H1 (cell line): ENCODE measurements at regions not wholly inside any gene's neighbourhood (a gene's known extent, or its start where the extent isn't known, plus 50 kb on each side); places are given as distances from the start of the nearest gene placed in this dataset.

Experiments
- CTCF ChIA-PET: fragments of 300-600 bp; sonication (Branson Sonifier 250); formaldehyde crosslinking; loops from one replicate; lab custom pipeline; 2021; ENCODE audit not compliant: partially characterized antibody; lab: Charles Lee
- POLR2A ChIA-PET: fragments of 300-600 bp; sonication (Branson Sonifier 250); formaldehyde crosslinking; loops from one replicate; lab custom pipeline; 2021; ENCODE audit warnings: inconsistent platforms; ENCODE audit not compliant: partially characterized antibody; lab: Charles Lee
- DNase-seq, 2 experiments: peaks; one replicate each; pipeline versions ENCODE4 v3.0.0 to v3.0.0-alpha.2; 2010 to 2022; ENCODE audit warnings: low spot score in 2 of 2, low read depth in 1 of 2, mixed read lengths in 1 of 2
- FAIRE-seq: peaks from 2 replicates; lab custom pipeline; 2011; peaks lifted over from hg19 to GRCh38; lab: Jason Lieb, UNC
- H2AFZ ChIP-seq: 2 replicates; pipeline ENCODE4 v1.8.1; 2012; ENCODE audit warnings: low read length, inconsistent platforms
- H2AK5ac ChIP-seq: 2 replicates; pipeline ENCODE4 v1.6.1; 2013; ENCODE audit warnings: low read depth, low read length
- H2BK120ac ChIP-seq: replicated peaks from 2 replicates; pipeline ENCODE3; 2013; ENCODE audit warnings: low read depth, low read length, inconsistent platforms
- H2BK12ac ChIP-seq: 2 replicates; pipeline ENCODE4 v1.6.1; 2013; ENCODE audit warnings: low read depth, low read length
- H2BK15ac ChIP-seq: 2 replicates; pipeline ENCODE4 v1.6.1; 2013; ENCODE audit warnings: low read length
- H2BK20ac ChIP-seq: 2 replicates; pipeline ENCODE4 v1.6.1; 2013; ENCODE audit warnings: low read length
- H2BK5ac ChIP-seq: 2 replicates; pipeline ENCODE4 v1.6.1; 2013; ENCODE audit warnings: low read depth, low read length
- H3K14ac ChIP-seq: 2 replicates; pipeline ENCODE4 v1.6.1; 2013; ENCODE audit warnings: inconsistent platforms; ENCODE audit not compliant: insufficient read length
- H3K18ac ChIP-seq: 2 replicates; pipeline ENCODE4 v1.6.1; 2013; ENCODE audit warnings: low read length; ENCODE audit errors: extremely low read depth
- H3K23ac ChIP-seq: 2 replicates; pipeline ENCODE4 v1.6.1; 2013; ENCODE audit warnings: inconsistent platforms; ENCODE audit not compliant: insufficient read length
- H3K23me2 ChIP-seq: 2 replicates; pipeline ENCODE4 v1.6.1; 2013; ENCODE audit warnings: low read depth, low read length
- H3K27ac ChIP-seq: 2 replicates; pipeline ENCODE4 v1.6.1; 2011; ENCODE audit warnings: low read depth, low read length, inconsistent platforms
- H3K27me3 ChIP-seq, 4 experiments: replicated peaks in 1 of 4; 1 replicate in 1 of 4; 2 replicates in 3 of 4; pipeline versions ENCODE4 v1.6.1 to v1.8.1; 2011 to 2013; ENCODE audit warnings: low read length in 3 of 4, mild to moderate bottlenecking in 3 of 4, inconsistent platforms in 2 of 4, mixed read lengths in 2 of 4, moderate library complexity in 1 of 4; ENCODE audit not compliant: control insufficient read depth in 3 of 4, insufficient read depth in 3 of 4; ENCODE audit errors: extremely low read depth in 1 of 4
- H3K36me3 ChIP-seq, 4 experiments: 2 replicates each; pipeline versions ENCODE4 v1.6.1 to v1.8.1; 2011 to 2013; ENCODE audit warnings: mild to moderate bottlenecking in 4 of 4, low read length in 3 of 4, moderate library complexity in 2 of 4, control low read depth in 1 of 4, inconsistent platforms in 1 of 4; ENCODE audit not compliant: insufficient read depth in 4 of 4, control insufficient read depth in 2 of 4
- H3K4ac ChIP-seq: replicated peaks from 2 replicates; pipeline ENCODE3; 2013; ENCODE audit warnings: low read length, low read depth, mixed read lengths, inconsistent platforms; ENCODE audit not compliant: insufficient read length
- H3K4me1 ChIP-seq, 4 experiments: replicated peaks in 1 of 4; 1 replicate in 1 of 4; 2 replicates in 3 of 4; pipeline versions ENCODE4 v1.6.1 to v1.8.1; 2011 to 2013; ENCODE audit warnings: low read length in 3 of 4, inconsistent platforms in 2 of 4, mixed read lengths in 1 of 4; ENCODE audit not compliant: insufficient read depth in 4 of 4, control insufficient read depth in 3 of 4
- H3K4me2 ChIP-seq, 2 experiments: 2 replicates each; pipeline versions ENCODE4 v1.6.1 to v1.8.1; 2011 to 2013; ENCODE audit warnings: low read depth in 2 of 2, low read length in 2 of 2, control low read depth in 1 of 2, inconsistent platforms in 1 of 2, mild to moderate bottlenecking in 1 of 2; ENCODE audit not compliant: insufficient read depth in 1 of 2
- H3K4me3 ChIP-seq, 4 experiments: fragments of 200-600, 300-600 bp in 1 of 4; sonication (generic), shearing (Covaris generic), sonication (Bioruptor Twin) in 1 of 4; 2 replicates each; pipeline versions ENCODE4 v1.5.1 to v1.8.1; 2011 to 2016; ENCODE audit warnings: low read length in 4 of 4, low read depth in 3 of 4, control low read depth in 2 of 4, inconsistent platforms in 2 of 4, mild to moderate bottlenecking in 2 of 4, mixed read lengths in 1 of 4, moderate library complexity in 1 of 4; ENCODE audit not compliant: insufficient read depth in 2 of 4; ENCODE audit errors: extremely low read depth in 1 of 4
- H3K56ac ChIP-seq: replicated peaks from 2 replicates; pipeline ENCODE3; 2013; ENCODE audit warnings: low read depth, mild to moderate bottlenecking, mixed read lengths, low read length, inconsistent platforms; ENCODE audit not compliant: insufficient read length
- H3K79me1 ChIP-seq: 2 replicates; pipeline ENCODE4 v1.6.1; 2013; ENCODE audit warnings: low read depth, low read length, control low read depth
- H3K79me2 ChIP-seq, 2 experiments: 2 replicates each; pipeline versions ENCODE4 v1.6.1 to v1.8.1; 2012 to 2013; ENCODE audit warnings: low read length in 2 of 2, mild to moderate bottlenecking in 2 of 2, inconsistent platforms in 1 of 2; ENCODE audit not compliant: insufficient read depth in 2 of 2, control insufficient read depth in 1 of 2
- H3K9ac ChIP-seq, 4 experiments: replicated peaks in 1 of 4; 1 replicate in 1 of 4; 2 replicates in 3 of 4; pipeline versions ENCODE4 v1.6.1 to v1.8.1; 2011 to 2013; ENCODE audit warnings: low read depth in 3 of 4, low read length in 3 of 4, control low read depth in 2 of 4, mild to moderate bottlenecking in 2 of 4, moderate library complexity in 2 of 4, inconsistent platforms in 1 of 4; ENCODE audit errors: extremely low read depth in 1 of 4
- H3K9me3 ChIP-seq, 2 experiments: 2 replicates each; pipeline versions ENCODE4 v1.6.1 to v1.8.1; 2012 to 2013; ENCODE audit warnings: mild to moderate bottlenecking in 2 of 2, moderate library complexity in 2 of 2, control low read depth in 1 of 2, inconsistent platforms in 1 of 2, low read depth in 1 of 2, low read length in 1 of 2, mixed read lengths in 1 of 2; ENCODE audit not compliant: insufficient read depth in 2 of 2
- H4K20me1 ChIP-seq, 2 experiments: replicated peaks in 1 of 2; 2 replicates each; pipeline versions ENCODE3 to v1.8.1; 2011 to 2013; ENCODE audit warnings: inconsistent platforms in 2 of 2, low read length in 2 of 2, mild to moderate bottlenecking in 1 of 2; ENCODE audit not compliant: insufficient read depth in 2 of 2, control insufficient read depth in 1 of 2
- H4K5ac ChIP-seq: 2 replicates; pipeline ENCODE4 v1.6.1; 2013; ENCODE audit warnings: low read length, low read depth, mixed read lengths, inconsistent platforms; ENCODE audit not compliant: insufficient read length
- H4K8ac ChIP-seq: 2 replicates; pipeline ENCODE4 v1.8.0; 2013; ENCODE audit warnings: mild to moderate bottlenecking, moderate library complexity, low read length, inconsistent platforms; ENCODE audit not compliant: insufficient read depth; ENCODE audit errors: extremely low read depth
- H4K91ac ChIP-seq: replicated peaks from 2 replicates; pipeline ENCODE3; 2013; ENCODE audit warnings: low read length, mixed read lengths, inconsistent platforms; ENCODE audit not compliant: insufficient read length
- ATF3 ChIP-seq: IDR thresholded peaks from 2 replicates; pipeline ENCODE4 v1.6.1; 2011; ENCODE audit warnings: low read depth, mild to moderate bottlenecking, low read length; ENCODE audit not compliant: insufficient read depth
- CBX5 ChIP-seq: fragments of 300-800, 300-1000 bp; sonication (generic); IDR thresholded peaks from 2 replicates; pipeline ENCODE4 v1.7.1; 2016; ENCODE audit warnings: antibody characterized with exemption, low read length, low read depth
- CBX8 ChIP-seq: fragments of 300-800, 300-1000 bp; sonication (generic); IDR thresholded peaks from 2 replicates; pipeline ENCODE4 v1.7.1; 2016; ENCODE audit warnings: low read depth, low read length, borderline replicate concordance
- CEBPB ChIP-seq: IDR thresholded peaks from 2 replicates; pipeline ENCODE4 v1.6.1; 2012; ENCODE audit warnings: low read depth, low read length
- EP300 ChIP-seq, 2 experiments: IDR thresholded peaks; 1 replicate in 1 of 2; 2 replicates in 1 of 2; pipeline ENCODE4 v1.6.1; 2011 to 2012; ENCODE audit warnings: low read depth in 2 of 2, low read length in 2 of 2, mild to moderate bottlenecking in 2 of 2, borderline replicate concordance in 1 of 2, inconsistent platforms in 1 of 2, moderate library complexity in 1 of 2
- JUND ChIP-seq: IDR thresholded peaks from 2 replicates; pipeline ENCODE4 v1.6.1; 2011; ENCODE audit warnings: mild to moderate bottlenecking, improper control_type of control experiment, low read length
- KDM1A ChIP-seq: fragments of 200-600, 300-600 bp; sonication (generic); IDR thresholded peaks from 2 replicates; pipeline ENCODE4 v1.7.1; 2016; ENCODE audit warnings: mild to moderate bottlenecking, low read length, borderline replicate concordance
- RFX5 ChIP-seq: IDR thresholded peaks from 2 replicates; pipeline ENCODE4 v1.6.1; 2011; ENCODE audit warnings: low read depth, low read length, improper control_type of control experiment, borderline replicate concordance
- SP2 ChIP-seq: IDR thresholded peaks from 2 replicates; pipeline ENCODE4 v1.6.1; 2012; ENCODE audit warnings: mild to moderate bottlenecking, low read length, inconsistent platforms
- TEAD4 ChIP-seq: IDR thresholded peaks from 2 replicates; pipeline ENCODE4 v1.6.1; 2012; ENCODE audit warnings: low read depth, low read length, inconsistent platforms, mixed read lengths
- YY1 ChIP-seq: IDR thresholded peaks from 2 replicates; pipeline ENCODE4 v1.6.1; 2011; ENCODE audit warnings: low read depth, mild to moderate bottlenecking, low read length
- WGBS, 2 experiments: shearing (Covaris generic) in 1 of 2; methylation state at CpG; one replicate each; pipeline versions ENCODE4 v1.1.6 to v1.1.7; 2013 to 2015; ENCODE audit warnings: low lambda C conversion rate in 2 of 2, mixed read lengths in 2 of 2, inconsistent platforms in 1 of 2, low coverage in 1 of 2, missing lambda C conversion rate in 1 of 2; ENCODE audit not compliant: insufficient replicate concordance in 2 of 2, insufficient coverage in 1 of 2, insufficient read length in 1 of 2; ENCODE audit errors: extremely low coverage in 1 of 2, missing lambda C conversion rate in 1 of 2; 5-methylcytosine and 5-hydroxymethylcytosine counted together
- TF ChIP-seq, protein P1 (sequence below): IDR thresholded peaks from 2 replicates; pipeline ENCODE4 v1.6.1; 2012; ENCODE audit warnings: inconsistent platforms

- H3K27ac ChIP-seq = no peak overlapping the region
- no peak overlapping the region for H3K4me2 ChIP-seq
- H3K4ac ChIP-seq = no peak overlapping the region
- FAIRE-seq (no peak), DNase-seq (no peak)
- H2AK5ac ChIP-seq = no peak overlapping the region
- H3K18ac ChIP-seq = no peak overlapping the region
- no peaks in the 10 kb centered on the region for H3K23me2 ChIP-seq
- H4K5ac ChIP-seq = no peak overlapping the region
- no peaks in the 10 kb centered on the region for H4K20me1 ChIP-seq
- H3K56ac ChIP-seq = no peak overlapping the region
- H3K4me1 ChIP-seq = no peaks in the 10 kb centered on the region
- H3K27me3 ChIP-seq = no peaks in the 10 kb centered on the region
- no peaks in the 10 kb centered on the region for H3K79me2 ChIP-seq
- CTCF ChIA-PET = interaction anchor here (1.1 to 2.0 kb wide), 3 partner anchors 11 to 514 kb away, joined by 3 to 6 read pairs (median 3); no protein-coding TSS in a partner anchor
- no peak overlapping the region for H3K9ac ChIP-seq
- no peaks in the 10 kb centered on the region for H3K9me3 ChIP-seq
- no peak overlapping the region for H2BK120ac ChIP-seq
- H2AFZ ChIP-seq = no peak overlapping the region
- TF ChIP-seq YY1 (no peak), KDM1A (no peak), CBX5 (no peak), CBX8 (no peak), TEAD4 (no peak), ATF3 (no peak), RFX5 (no peak), JUND (no peak), EP300 (IDR thresholded peaks at IDR 0.05; ENCODE audit: borderline replicate concordance in 1 of 2, low read depth in 2 of 2, low read length in 2 of 2) (no peak), CEBPB (no peak), SP2 (no peak)
- TF ChIP-seq, protein P1, sequence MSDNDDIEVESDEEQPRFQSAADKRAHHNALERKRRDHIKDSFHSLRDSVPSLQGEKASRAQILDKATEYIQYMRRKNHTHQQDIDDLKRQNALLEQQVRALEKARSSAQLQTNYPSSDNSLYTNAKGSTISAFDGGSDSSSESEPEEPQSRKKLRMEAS = no peak
- TF ChIP-seq, all 59 proteins: peak for 0
- Histone ChIP-seq H3K36me3 (no peaks in the 10 kb centered on the region), H3K14ac (no peak overlapping the region), H2BK5ac (no peak overlapping the region), H3K4me3 (no peak overlapping the region), H2BK12ac (no peak overlapping the region), H3K23ac (no peak overlapping the region), H3K79me1 (no peaks in the 10 kb centered on the region), H2BK15ac (no peak overlapping the region), H2BK20ac (no peak overlapping the region), H4K8ac (no peak overlapping the region), H4K91ac (no peak overlapping the region)
- POLR2A ChIA-PET = no interaction called here
- WGBS, 2 experiments = 94% methylated on average over 9 of the region's 9 CpGs; no CpG with 5 or more reads in 1 of the 2 experiments
These were observed 169.6 kb downstream of the ZNF365 start for GRCh38 chr10:62543571-62544355.
